Memory B cell (primary cell): ENCODE measurements at regions not wholly inside any gene's neighbourhood (a gene's known extent, or its start where the extent isn't known, plus 50 kb on each side); places are given as distances from the start of the nearest gene placed in this dataset.

Source experiments
- ATAC-seq: fragments of 150-1000 bp; cut with Tn5 transposase; 2 replicates; pipeline ENCODE4 v1.10.0; 2021; ENCODE audit warnings: low read depth, mild to moderate bottlenecking, moderate library complexity
- DNase-seq, 2 donors: peaks; one replicate each; pipeline ENCODE4 v3.0.0; 2022; ENCODE audit warnings: low spot score in 2 of 2
- H3K27ac Mint-ChIP-seq: one replicate; pipeline ENCODE4 v1.8.0; 2022; ENCODE audit warnings: mild to moderate bottlenecking, moderate library complexity, mixed read lengths
- H3K27me3 Mint-ChIP-seq: one replicate; pipeline ENCODE4 v1.8.0; 2022; ENCODE audit warnings: mixed read lengths
- H3K36me3 Mint-ChIP-seq: one replicate; pipeline ENCODE4 v1.8.0; 2022; ENCODE audit warnings: mild to moderate bottlenecking, mixed read lengths
- H3K4me1 Mint-ChIP-seq: one replicate; pipeline ENCODE4 v1.8.0; 2022; ENCODE audit warnings: mixed read lengths
- H3K4me3 Mint-ChIP-seq: one replicate; pipeline ENCODE4 v1.8.0; 2022; ENCODE audit warnings: mild to moderate bottlenecking, moderate library complexity, mixed read lengths
- H3K9me3 Mint-ChIP-seq: one replicate; pipeline ENCODE4 v1.8.0; 2022; ENCODE audit warnings: mixed read lengths

GRCh38 chr1:79976287-79976686 is 969.8 kb upstream of the ADGRL4 start:
- no peak overlapping the region for H3K27ac Mint-ChIP-seq
- no peaks in the 10 kb centered on the region for H3K36me3 Mint-ChIP-seq
- H3K4me1 Mint-ChIP-seq: no peaks in the 10 kb centered on the region
- no peaks in the 10 kb centered on the region for H3K27me3 Mint-ChIP-seq
- no peaks in the 10 kb centered on the region for H3K9me3 Mint-ChIP-seq
- H3K4me3 Mint-ChIP-seq: no peak overlapping the region
- ATAC-seq: no peak
- DNase-seq: no peak

- Mint-ChIP-seq H3K9me3 (no peaks in the 10 kb centered on the region), H3K36me3 (no peaks in the 10 kb centered on the region), H3K4me1 (no peaks in the 10 kb centered on the region), H3K27me3 (no peaks in the 10 kb centered on the region), H3K27ac (no peak overlapping the region), H3K4me3 (no peak overlapping the region)
- DNase-seq (no peak), ATAC-seq (no peak)
These were observed 968.1 kb upstream of the ADGRL4 start for GRCh38 chr1:79974659-79975058.

- Mint-ChIP-seq H3K4me3 (no peak overlapping the region), H3K36me3 (no peaks in the 10 kb centered on the region), H3K9me3 (no peaks in the 10 kb centered on the region), H3K4me1 (no peaks in the 10 kb centered on the region), H3K27ac (no peak overlapping the region), H3K27me3 (no peaks in the 10 kb centered on the region)
- ATAC-seq (no peak), DNase-seq (no peak)
These were observed 963.4 kb upstream of the ADGRL4 start for GRCh38 chr1:79969886-79970285.

GRCh38 chr1:79966438-79966837 is 959.9 kb upstream of the ADGRL4 start:
- Mint-ChIP-seq H3K36me3 (no peaks in the 10 kb centered on the region), H3K4me3 (no peak overlapping the region), H3K27ac (no peak overlapping the region), H3K4me1 (no peaks in the 10 kb centered on the region), H3K9me3 (peaks cover 4% of the 10 kb centered on the region), H3K27me3 (no peaks in the 10 kb centered on the region)
- ATAC-seq (no peak), DNase-seq (no peak)

GRCh38 chr1:79959635-79960034 is 953.1 kb upstream of the ADGRL4 start:
- ATAC-seq (no peak), DNase-seq (no peak)
- H3K36me3 Mint-ChIP-seq: peaks cover 5% of the 10 kb centered on the region
- H3K27me3 Mint-ChIP-seq: no peaks in the 10 kb centered on the region
- H3K4me3 Mint-ChIP-seq: no peak overlapping the region
- H3K27ac Mint-ChIP-seq: no peak overlapping the region
- H3K9me3 Mint-ChIP-seq: peaks cover 11% of the 10 kb centered on the region
- H3K4me1 Mint-ChIP-seq: no peaks in the 10 kb centered on the region

- peaks cover 5% of the 10 kb centered on the region for H3K36me3 Mint-ChIP-seq
- ATAC-seq: no peak
- H3K27me3 Mint-ChIP-seq: no peaks in the 10 kb centered on the region
- peaks cover 11% of the 10 kb centered on the region for H3K9me3 Mint-ChIP-seq
- no peak overlapping the region for H3K27ac Mint-ChIP-seq
- H3K4me1 Mint-ChIP-seq: no peaks in the 10 kb centered on the region
- no peak overlapping the region for H3K4me3 Mint-ChIP-seq
- no peak for DNase-seq
These were observed 949.4 kb upstream of the ADGRL4 start for GRCh38 chr1:79955966-79956365.

- no peak for DNase-seq
- peaks cover 1% of the 10 kb centered on the region for H3K9me3 Mint-ChIP-seq
- H3K27ac Mint-ChIP-seq: no peak overlapping the region
- H3K27me3 Mint-ChIP-seq: no peaks in the 10 kb centered on the region
- no peak overlapping the region for H3K4me3 Mint-ChIP-seq
- no peak for ATAC-seq
- H3K4me1 Mint-ChIP-seq: no peaks in the 10 kb centered on the region
- H3K36me3 Mint-ChIP-seq: no peaks in the 10 kb centered on the region
These were observed 944.0 kb upstream of the ADGRL4 start for GRCh38 chr1:79950511-79950910.

GRCh38 chr1:79945391-79945790 is 938.9 kb upstream of the ADGRL4 start:
- no peak for ATAC-seq
- no peak overlapping the region for H3K27ac Mint-ChIP-seq
- no peaks in the 10 kb centered on the region for H3K36me3 Mint-ChIP-seq
- no peaks in the 10 kb centered on the region for H3K4me1 Mint-ChIP-seq
- no peak overlapping the region for H3K4me3 Mint-ChIP-seq
- DNase-seq: no peak
- no peaks in the 10 kb centered on the region for H3K9me3 Mint-ChIP-seq
- H3K27me3 Mint-ChIP-seq: no peaks in the 10 kb centered on the region

- Mint-ChIP-seq H3K4me1 (no peaks in the 10 kb centered on the region), H3K9me3 (peaks cover 7% of the 10 kb centered on the region), H3K4me3 (no peak overlapping the region), H3K36me3 (no peaks in the 10 kb centered on the region), H3K27ac (no peak overlapping the region), H3K27me3 (no peaks in the 10 kb centered on the region)
- DNase-seq (no peak), ATAC-seq (no peak)
These were observed 922.8 kb upstream of the ADGRL4 start for GRCh38 chr1:79929356-79929755.

- H3K36me3 Mint-ChIP-seq: no peaks in the 10 kb centered on the region
These were observed 922.4 kb upstream of the ADGRL4 start for GRCh38 chr1:79928901-79929300.

GRCh38 chr1:79920960-79921669 is 914.6 kb upstream of the ADGRL4 start:
- Mint-ChIP-seq H3K27ac (no peak overlapping the region), H3K9me3 (peaks cover 14% of the 10 kb centered on the region), H3K4me1 (no peaks in the 10 kb centered on the region), H3K4me3 (no peak overlapping the region), H3K36me3 (peaks cover 1% of the 10 kb centered on the region), H3K27me3 (peaks cover 3% of the 10 kb centered on the region)
- no peak for DNase-seq
- no peak for ATAC-seq

More at GRCh38 chr1:79928901-79929300, 922.4 kb upstream of the ADGRL4 start:
- H3K27me3 Mint-ChIP-seq: no peaks in the 10 kb centered on the region
- H3K4me1 Mint-ChIP-seq: no peaks in the 10 kb centered on the region
- no peak overlapping the region for H3K27ac Mint-ChIP-seq
- DNase-seq (no peak), ATAC-seq (no peak)
- H3K4me3 Mint-ChIP-seq: no peak overlapping the region
- peaks cover 6% of the 10 kb centered on the region for H3K9me3 Mint-ChIP-seq

- no peaks in the 10 kb centered on the region for H3K36me3 Mint-ChIP-seq
- H3K4me3 Mint-ChIP-seq: no peak overlapping the region
- peaks cover 7% of the 10 kb centered on the region for H3K9me3 Mint-ChIP-seq
- DNase-seq (no peak), ATAC-seq (no peak)
- no peak overlapping the region for H3K27ac Mint-ChIP-seq
- no peaks in the 10 kb centered on the region for H3K4me1 Mint-ChIP-seq
- H3K27me3 Mint-ChIP-seq: peaks cover 3% of the 10 kb centered on the region
These were observed 908.4 kb upstream of the ADGRL4 start for GRCh38 chr1:79914896-79915295.

GRCh38 chr1:79912813-79913212 is 906.3 kb upstream of the ADGRL4 start:
- DNase-seq (no peak), ATAC-seq (no peak)
- Mint-ChIP-seq H3K9me3 (peaks cover 7% of the 10 kb centered on the region), H3K27me3 (peaks cover 3% of the 10 kb centered on the region), H3K27ac (no peak overlapping the region), H3K36me3 (no peaks in the 10 kb centered on the region), H3K4me3 (no peak overlapping the region), H3K4me1 (no peaks in the 10 kb centered on the region)

- Mint-ChIP-seq H3K27me3 (no peaks in the 10 kb centered on the region), H3K4me3 (no peak overlapping the region), H3K36me3 (peaks cover 1% of the 10 kb centered on the region), H3K4me1 (no peaks in the 10 kb centered on the region), H3K27ac (no peak overlapping the region), H3K9me3 (peaks cover 10% of the 10 kb centered on the region)
- DNase-seq (no peak), ATAC-seq (no peak)
These were observed 896.8 kb upstream of the ADGRL4 start for GRCh38 chr1:79903321-79903720.

- Mint-ChIP-seq H3K9me3 (peaks cover 10% of the 10 kb centered on the region), H3K36me3 (peaks cover 1% of the 10 kb centered on the region), H3K4me1 (no peaks in the 10 kb centered on the region), H3K27me3 (no peaks in the 10 kb centered on the region), H3K4me3 (no peak overlapping the region), H3K27ac (no peak overlapping the region)
- DNase-seq (no peak), ATAC-seq (no peak)
These were observed 895.9 kb upstream of the ADGRL4 start for GRCh38 chr1:79902418-79902817.
